IMR-90 (cell line): ENCODE measurements at regions not wholly inside any gene's neighbourhood (a gene's known extent, or its start where the extent isn't known, plus 50 kb on each side); places are given as distances from the start of the nearest gene placed in this dataset.

Experiments
- ATAC-seq: fragments of 200-7000 bp; cut with Tn5 transposase; 2 replicates; pipeline ENCODE4 v1.9.1; 2020; ENCODE audit warnings: low read depth, mild to moderate bottlenecking, moderate library complexity
- BruUV-seq: library from RNA; stranded (reverse); fragments of 400-500 nt; replicated peaks from 2 replicates; lab custom pipeline; 2021; lab: Mats Ljungman, UMichigan
- CTCF ChIA-PET: fragments of 300-600 bp; formaldehyde crosslinking; extraction: SDS; loops from one replicate; lab custom pipeline; 2021; ENCODE audit warnings: antibody characterized with exemption; lab: Yijun Ruan, JAX
- POLR2A ChIA-PET: fragments of 300-600 bp; sonication (Branson Sonifier 250); formaldehyde crosslinking; loops from one replicate; lab custom pipeline; 2022; ENCODE audit warnings: antibody characterized with exemption; ENCODE audit not compliant: unreplicated experiment; lab: Charles Lee
- DNase-seq: peaks from one replicate; pipeline ENCODE4 v3.0.0; 2013
- H2AFZ ChIP-seq: replicated peaks from 2 replicates; pipeline ENCODE3; 2013; ENCODE audit warnings: low read length, mild to moderate bottlenecking; ENCODE audit not compliant: poor library complexity
- H2AK5ac ChIP-seq: 2 replicates; pipeline ENCODE4 v1.6.1; 2013; ENCODE audit warnings: low read depth, low read length, inconsistent platforms
- H2AK9ac ChIP-seq: replicated peaks from 2 replicates; pipeline ENCODE3; 2013; ENCODE audit warnings: mild to moderate bottlenecking, low read depth, low read length, moderate library complexity; ENCODE audit not compliant: poor library complexity
- H2BK120ac ChIP-seq: 2 replicates; pipeline ENCODE4 v1.6.1; 2013; ENCODE audit warnings: low read depth, low read length, inconsistent platforms
- H2BK15ac ChIP-seq: 3 replicates; pipeline ENCODE4 v1.6.1; 2013; ENCODE audit warnings: low read depth, low read length, inconsistent platforms
- H2BK20ac ChIP-seq: 2 replicates; pipeline ENCODE4 v1.6.1; 2013; ENCODE audit warnings: low read depth, mild to moderate bottlenecking, inconsistent platforms, low read length, moderate library complexity
- H2BK5ac ChIP-seq: 2 replicates; pipeline ENCODE4 v1.6.1; 2013; ENCODE audit warnings: mild to moderate bottlenecking, low read depth, low read length, inconsistent platforms; ENCODE audit not compliant: poor library complexity, severe bottlenecking
- H3K14ac ChIP-seq: replicated peaks from 2 replicates; pipeline ENCODE4 v1.6.1; 2013; ENCODE audit warnings: low read depth, low read length, inconsistent platforms
- H3K18ac ChIP-seq: 2 replicates; pipeline ENCODE4 v1.6.1; 2013; ENCODE audit warnings: low read depth, low read length, control low read depth
- H3K23ac ChIP-seq: 2 replicates; pipeline ENCODE4 v1.6.1; 2013; ENCODE audit warnings: low read depth, low read length, inconsistent platforms
- H3K27ac ChIP-seq: 2 replicates; pipeline ENCODE4 v1.5.1; 2013; ENCODE audit warnings: mild to moderate bottlenecking, control low read depth, low read length; ENCODE audit not compliant: insufficient read depth
- H3K27me3 ChIP-seq: 2 replicates; pipeline ENCODE4 v1.6.1; 2013; ENCODE audit warnings: low read length; ENCODE audit not compliant: control insufficient read depth, insufficient read depth
- H3K36me3 ChIP-seq: 2 replicates; pipeline ENCODE4 v1.6.1; 2013; ENCODE audit warnings: low read length, mixed read lengths; ENCODE audit not compliant: control insufficient read depth, insufficient read depth
- H3K4ac ChIP-seq: 2 replicates; pipeline ENCODE4 v1.6.1; 2013; ENCODE audit warnings: low read depth, low read length, inconsistent platforms
- H3K4me1 ChIP-seq: 2 replicates; pipeline ENCODE4 v1.6.1; 2013; ENCODE audit warnings: low read length, mixed read lengths; ENCODE audit not compliant: control insufficient read depth, insufficient read depth
- H3K4me2 ChIP-seq: 2 replicates; pipeline ENCODE4 v1.6.1; 2013; ENCODE audit warnings: low read depth, mild to moderate bottlenecking, control low read depth, low read length, moderate library complexity
- H3K4me3 ChIP-seq: 2 replicates; pipeline ENCODE4 v1.5.1; 2013; ENCODE audit warnings: low read depth, mild to moderate bottlenecking, control low read depth, low read length, moderate library complexity; ENCODE audit not compliant: insufficient read depth
- H3K56ac ChIP-seq: 2 replicates; pipeline ENCODE4 v1.6.1; 2013; ENCODE audit warnings: low read length, inconsistent platforms; ENCODE audit not compliant: insufficient read depth; ENCODE audit errors: extremely low read depth
- H3K79me1 ChIP-seq, 2 experiments: 2 replicates each; pipeline ENCODE4 v1.6.1; 2013; ENCODE audit warnings: low read length in 2 of 2, inconsistent platforms in 1 of 2, low read depth in 1 of 2
- H3K9ac ChIP-seq: 2 replicates; pipeline ENCODE4 v1.6.1; 2013; ENCODE audit warnings: low read depth, low read length, control low read depth
- H3K9me1 ChIP-seq: 2 replicates; pipeline ENCODE4 v1.6.1; 2013; ENCODE audit warnings: low read length, inconsistent platforms; ENCODE audit not compliant: insufficient read depth
- H3K9me3 ChIP-seq: 2 replicates; pipeline ENCODE4 v1.6.1; 2013; ENCODE audit warnings: low read length; ENCODE audit not compliant: control insufficient read depth, insufficient read depth
- H4K20me1 ChIP-seq: 2 replicates; pipeline ENCODE4 v1.6.1; 2013; ENCODE audit warnings: low read length, inconsistent platforms; ENCODE audit not compliant: insufficient read depth
- H4K5ac ChIP-seq: 2 replicates; pipeline ENCODE4 v1.6.1; 2013; ENCODE audit warnings: mild to moderate bottlenecking, low read depth, low read length, control low read depth
- H4K8ac ChIP-seq, 2 experiments: 2 replicates each; pipeline ENCODE4 v1.6.1; 2013; ENCODE audit warnings: low read depth in 2 of 2, low read length in 2 of 2, control low read depth in 1 of 2, inconsistent platforms in 1 of 2
- H4K91ac ChIP-seq: 2 replicates; pipeline ENCODE4 v1.6.1; 2013; ENCODE audit warnings: low read depth, low read length, inconsistent platforms; ENCODE audit not compliant: insufficient read depth
- BHLHE40 ChIP-seq: fragments of 150-350 bp; IDR thresholded peaks from 2 replicates; pipeline ENCODE4 v1.6.1; 2016; ENCODE audit warnings: mild to moderate bottlenecking, low read depth, low read length
- CEBPB ChIP-seq: IDR thresholded peaks from 2 replicates; pipeline ENCODE4 v1.6.1; 2012; ENCODE audit warnings: low read depth, low read length, improper control_type of control experiment
- CHD1 ChIP-seq: IDR thresholded peaks from 2 replicates; pipeline ENCODE4 v1.6.1; 2012; ENCODE audit warnings: low read depth, low read length, improper control_type of control experiment
- CTCF ChIP-seq: conservative IDR thresholded peaks from 2 replicates; pipeline ENCODE4 v1.5.1; 2012; ENCODE audit warnings: mild to moderate bottlenecking, low read depth, low read length, improper control_type of control experiment
- ELK1 ChIP-seq: fragments of 150-350 bp; IDR thresholded peaks from 2 replicates; pipeline ENCODE4 v1.6.1; 2016; ENCODE audit warnings: low read depth, mild to moderate bottlenecking, low read length, moderate library complexity, borderline replicate concordance
- FOS ChIP-seq: fragments of 150-350 bp; IDR thresholded peaks from 2 replicates; pipeline ENCODE4 v1.6.1; 2016; ENCODE audit warnings: low read depth, low read length
- MAFK ChIP-seq: IDR thresholded peaks from 2 replicates; pipeline ENCODE4 v1.6.1; 2012; ENCODE audit warnings: low read depth, low read length, improper control_type of control experiment
- MAZ ChIP-seq: IDR thresholded peaks from 2 replicates; pipeline ENCODE4 v1.6.1; 2012; ENCODE audit warnings: low read depth, mild to moderate bottlenecking, low read length, improper control_type of control experiment, moderate library complexity, borderline replicate concordance
- MXI1 ChIP-seq: IDR thresholded peaks from 2 replicates; pipeline ENCODE4 v1.6.1; 2012; ENCODE audit warnings: low read depth, mild to moderate bottlenecking, low read length, moderate library complexity, borderline replicate concordance
- NFE2L2 ChIP-seq: fragments of 150-350 bp; IDR thresholded peaks from 2 replicates; pipeline ENCODE4 v1.6.1; 2016; ENCODE audit warnings: low read depth, mild to moderate bottlenecking, low read length
- POLR2A ChIP-seq: IDR thresholded peaks from 2 replicates; pipeline ENCODE4 v1.6.1; 2012; ENCODE audit warnings: mild to moderate bottlenecking, low read depth, low read length
- RAD21 ChIP-seq: IDR thresholded peaks from 2 replicates; pipeline ENCODE4 v1.6.1; 2012; ENCODE audit warnings: low read length, improper control_type of control experiment
- RCOR1 ChIP-seq: IDR thresholded peaks from 2 replicates; pipeline ENCODE4 v1.6.1; 2012; ENCODE audit warnings: mild to moderate bottlenecking, low read length, improper control_type of control experiment; ENCODE audit not compliant: insufficient replicate concordance
- RFX5 ChIP-seq: IDR thresholded peaks from 2 replicates; pipeline ENCODE4 v1.8.0; 2012; ENCODE audit warnings: low read depth, mild to moderate bottlenecking, low read length, moderate library complexity
- SMC3 ChIP-seq: fragments of 150-350 bp; IDR thresholded peaks from 2 replicates; pipeline ENCODE4 v1.6.1; 2016; ENCODE audit warnings: low read depth, mild to moderate bottlenecking, antibody characterized with exemption, low read length, moderate library complexity
- USF2 ChIP-seq: fragments of 150-350 bp; IDR thresholded peaks from 2 replicates; pipeline ENCODE4 v1.6.1; 2017; ENCODE audit warnings: mild to moderate bottlenecking, antibody characterized with exemption, low read length, low read depth
- WGBS, 2 experiments: methylation state at CpG; one replicate each; pipeline versions ENCODE4 v1.1.5 to v1.1.7; 2013; ENCODE audit warnings: missing lambda C conversion rate in 2 of 2; ENCODE audit not compliant: insufficient read length in 1 of 2; ENCODE audit errors: extremely low coverage in 2 of 2; 5-methylcytosine and 5-hydroxymethylcytosine counted together
- dilution Hi-C: fragments of 300-500 bp; cut with HindIII; formaldehyde crosslinking; loops from one replicate; pipeline ENCODE4 v1.14.3; 2018; ENCODE audit warnings: low sequenced_read_pairs; ENCODE audit not compliant: unreplicated experiment
- in situ Hi-C: fragments of 300-500 bp; cut with MboI; formaldehyde crosslinking; loops from 3 replicates; pipeline ENCODE4 v1.14.3; 2019; ENCODE audit warnings: low sequenced_read_pairs, inconsistent platforms, mixed read lengths
- intact Hi-C: fragments of 100-400 bp; cut with micrococcal nuclease; formaldehyde crosslinking; loops from 2 replicates; pipeline ENCODE4 v1.10.0; 2022

GRCh38 chrX:40418813-40419195, 162.0 kb upstream of the ATP6AP2 start:
- H3K4me1 ChIP-seq: no peaks in the 10 kb centered on the region
- H4K8ac ChIP-seq: no peak overlapping the region
- no peak overlapping the region for H3K14ac ChIP-seq
- ChIA-PET POLR2A (no interaction called here), CTCF (no interaction called here)
- H4K20me1 ChIP-seq: no peaks in the 10 kb centered on the region
- H2AK9ac ChIP-seq: no peak overlapping the region
- H2BK120ac ChIP-seq: no peak overlapping the region
- no peak overlapping the region for H4K91ac ChIP-seq
- BruUV-seq: no TSS peak
- no peak overlapping the region for H3K27ac ChIP-seq
- no peak overlapping the region for H4K5ac ChIP-seq
- H3K79me1 ChIP-seq: no peaks in the 10 kb centered on the region
- H2BK5ac ChIP-seq: no peak overlapping the region
- dilution Hi-C loops (no loop called here), intact Hi-C loops (no loop called here), in situ Hi-C loops (no loop called here)
- H2AK5ac ChIP-seq: no peak overlapping the region
- H3K18ac ChIP-seq: no peak overlapping the region
- no peak overlapping the region for H3K23ac ChIP-seq
- H2BK15ac ChIP-seq: no peak overlapping the region
- H2AFZ ChIP-seq: no peak overlapping the region
- no peak overlapping the region for H3K9ac ChIP-seq
- ATAC-seq (no peak), DNase-seq (no peak)
- H3K56ac ChIP-seq: no peak overlapping the region
- H3K4me3 ChIP-seq: no peak overlapping the region
- H3K9me3 ChIP-seq: no peaks in the 10 kb centered on the region
- TF ChIP-seq POLR2A: no peak
- TF ChIP-seq MAFK: no peak
- no peak for TF ChIP-seq FOS
- TF ChIP-seq CTCF: no peak
- TF ChIP-seq USF2: no peak
- TF ChIP-seq ELK1: no peak
- no peak for TF ChIP-seq RFX5
- TF ChIP-seq CHD1: no peak
- no peak for TF ChIP-seq MXI1
- no peak for TF ChIP-seq NFE2L2
- no peak for TF ChIP-seq MAZ
- TF ChIP-seq SMC3: no peak
- TF ChIP-seq BHLHE40: no peak
- TF ChIP-seq CEBPB: no peak
- TF ChIP-seq RAD21: no peak
- no peak for TF ChIP-seq RCOR1
- no peak overlapping the region for H2BK20ac ChIP-seq
- no CpG with 5 or more reads among the region's 3 CpGs for WGBS, 2 experiments
- no peak overlapping the region for H3K4me2 ChIP-seq
- no peaks in the 10 kb centered on the region for H3K9me1 ChIP-seq
- H3K4ac ChIP-seq: no peak overlapping the region
- no peaks in the 10 kb centered on the region for H3K36me3 ChIP-seq
- peaks cover 25% of the 10 kb centered on the region for H3K27me3 ChIP-seq
